ENCODE measurements at regions not wholly inside any gene's neighbourhood (a gene's known extent, or its start where the extent isn't known, plus 50 kb on each side); places are given as distances from the start of the nearest gene placed in this dataset.
A peak's percentile ranks its signal among the peaks of the same experiment; 100 is the strongest.
"Not testable (repeated sequence)": the region's sequence is repeated elsewhere in the genome, so short reads cannot be mapped to it uniquely, and the experiment has no call there.

DNA sequence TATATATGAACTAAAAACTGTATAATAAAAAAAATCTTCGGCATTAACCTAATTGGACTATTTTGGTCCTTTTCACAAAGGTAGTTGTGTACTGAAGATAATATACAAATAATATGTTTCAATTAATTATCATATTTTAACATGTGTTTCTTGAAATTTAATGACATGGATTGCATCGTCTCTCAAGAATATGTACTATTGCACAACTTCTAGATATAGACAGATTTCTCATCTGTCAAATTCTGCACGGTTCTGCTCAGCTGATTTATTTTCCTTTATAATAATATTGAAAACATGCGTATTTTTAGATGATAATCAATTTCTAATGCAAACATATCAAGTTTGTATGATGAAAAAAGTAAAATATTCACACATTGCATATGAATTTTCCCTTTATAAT lies 498.7 kb upstream of the PABPC4L start:
- no peak for DNase-seq

DNA sequence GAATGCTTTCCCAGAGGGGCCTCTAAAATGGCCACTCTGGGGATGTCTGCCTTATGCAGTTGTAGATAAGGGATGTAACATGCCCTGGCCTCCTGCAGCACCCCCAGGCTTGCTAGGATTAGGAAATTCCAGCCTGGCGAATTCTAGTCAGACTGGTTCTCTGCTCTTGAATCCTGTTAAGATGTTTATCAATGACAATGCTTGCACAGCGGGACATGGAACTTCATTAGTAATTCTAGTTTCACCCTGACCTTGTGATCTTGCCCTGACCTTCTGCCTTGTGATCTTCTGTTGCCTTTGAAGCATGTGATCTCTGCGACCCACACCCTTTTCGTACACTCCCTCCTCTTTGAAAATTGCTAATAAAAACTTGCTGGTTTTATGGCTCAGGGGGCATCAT lies 497.2 kb upstream of the PABPC4L start:
- DNase-seq, result not testable (repeated sequence)

- no peak for DNase-seq
Measured at GRCh38 chr4:134695433-134695832, 493.8 kb upstream of the PABPC4L start.

- no peak for DNase-seq
Measured at GRCh38 chr4:134691915-134692314, 490.3 kb upstream of the PABPC4L start.

DNA sequence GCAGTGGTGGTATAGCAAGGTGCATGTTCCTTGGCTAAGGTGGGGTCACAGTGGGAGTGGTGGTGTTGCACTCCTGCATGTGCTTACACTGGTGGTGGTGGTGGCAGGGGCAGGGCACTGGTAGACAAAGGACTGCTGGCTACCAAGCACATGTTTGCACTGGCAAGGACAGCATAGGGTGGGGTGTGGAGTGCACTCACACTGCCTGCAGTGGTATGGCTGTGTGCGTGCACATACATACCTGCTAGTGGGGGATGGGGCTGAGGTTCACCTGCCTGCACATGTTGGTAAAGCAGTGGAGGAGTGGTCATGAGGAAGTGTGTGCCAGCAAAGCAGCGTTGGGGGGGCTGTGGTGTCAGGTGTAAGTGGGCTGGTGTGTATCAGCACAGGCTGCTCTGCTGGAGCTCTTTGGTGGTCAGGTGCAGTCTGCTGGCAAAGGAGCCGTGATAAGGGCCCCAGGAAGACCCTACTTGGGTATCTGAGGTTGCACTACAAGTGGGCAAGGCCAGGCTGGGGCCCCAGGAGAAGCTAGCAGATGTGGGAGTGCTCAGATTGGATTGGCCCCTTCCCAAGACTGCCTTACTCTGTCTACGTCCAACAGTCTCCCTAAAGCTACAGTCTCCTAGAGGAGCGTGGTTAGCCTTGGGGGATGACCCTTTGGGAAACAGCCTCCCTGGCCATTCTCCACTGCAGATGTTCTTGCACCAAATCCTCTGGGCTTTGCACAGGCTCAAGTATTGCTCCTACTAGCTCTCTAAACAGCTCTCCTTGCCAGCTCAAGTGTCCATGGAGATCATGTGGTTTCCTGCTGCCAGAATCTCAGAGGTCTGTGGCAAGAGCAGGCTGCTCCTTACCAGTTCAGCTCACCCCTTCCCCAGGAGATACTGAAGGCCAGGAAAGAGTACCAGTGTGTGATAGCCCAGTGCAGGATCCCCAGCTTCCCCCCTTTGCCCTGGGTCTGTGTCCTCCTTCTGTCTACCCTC lies 486.3 kb upstream of the PABPC4L start:
- DNase-seq, result no peak

DNA sequence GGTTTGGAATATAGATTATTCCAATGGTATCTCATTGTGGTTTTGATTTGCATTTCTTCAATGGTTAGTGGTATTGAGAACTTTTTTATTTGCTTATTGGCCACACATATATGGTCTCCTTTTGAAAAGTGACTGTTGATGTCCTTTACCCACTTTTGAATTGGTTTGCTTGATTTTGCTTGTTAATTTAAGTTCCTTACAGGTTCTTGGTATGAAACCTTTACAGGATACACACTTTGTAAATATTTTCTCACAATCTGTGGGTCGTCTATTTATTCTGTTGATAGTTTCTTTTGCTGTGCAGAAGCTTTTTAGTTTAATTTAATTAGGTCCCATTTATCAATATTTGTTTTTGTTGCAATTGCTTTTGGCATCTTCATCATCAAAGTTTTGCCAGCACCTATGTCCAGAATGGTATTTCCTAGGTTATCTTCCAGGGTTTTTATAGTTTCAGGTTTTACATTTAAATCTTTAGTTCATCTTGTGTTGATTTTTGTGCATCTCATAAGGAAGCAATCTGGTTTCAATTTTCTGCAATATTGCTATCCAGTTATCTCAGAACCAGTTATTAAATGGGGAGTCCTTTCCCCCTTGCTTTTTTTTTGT lies 475.7 kb upstream of the PABPC4L start:
- DNase-seq, result no peak

GRCh38 chr4:134668237-134668636 lies 466.6 kb upstream of the PABPC4L start:
- no peak for DNase-seq

DNA sequence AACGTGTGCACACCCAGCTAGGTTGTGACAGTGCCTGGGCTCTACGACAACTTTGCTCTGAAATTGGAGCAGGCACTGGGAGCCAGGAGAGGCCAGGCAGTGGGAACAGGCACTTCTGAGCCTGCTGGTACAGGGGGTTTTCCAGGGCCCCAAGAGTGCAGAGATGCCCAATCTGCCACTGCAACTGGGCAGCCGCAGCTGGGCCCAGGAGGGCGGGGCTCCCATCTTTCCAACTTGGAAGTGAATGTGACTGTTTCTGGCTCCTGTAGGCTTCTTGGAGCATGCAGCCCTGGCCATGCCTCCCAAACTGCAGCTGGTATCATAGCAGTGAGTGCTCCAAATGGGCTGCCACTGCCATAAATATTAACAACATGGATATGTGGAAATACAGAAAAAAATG lies 465.1 kb upstream of the PABPC4L start:
- DNase-seq, result no peak

- no peak for DNase-seq
Measured at GRCh38 chr4:134665429-134665828, 463.8 kb upstream of the PABPC4L start.

- no peak for DNase-seq
Measured at GRCh38 chr4:134663742-134664141, 462.2 kb upstream of the PABPC4L start.

GRCh38 chr4:134650461-134650860 lies 448.9 kb upstream of the PABPC4L start:
- no peak for DNase-seq

DNA sequence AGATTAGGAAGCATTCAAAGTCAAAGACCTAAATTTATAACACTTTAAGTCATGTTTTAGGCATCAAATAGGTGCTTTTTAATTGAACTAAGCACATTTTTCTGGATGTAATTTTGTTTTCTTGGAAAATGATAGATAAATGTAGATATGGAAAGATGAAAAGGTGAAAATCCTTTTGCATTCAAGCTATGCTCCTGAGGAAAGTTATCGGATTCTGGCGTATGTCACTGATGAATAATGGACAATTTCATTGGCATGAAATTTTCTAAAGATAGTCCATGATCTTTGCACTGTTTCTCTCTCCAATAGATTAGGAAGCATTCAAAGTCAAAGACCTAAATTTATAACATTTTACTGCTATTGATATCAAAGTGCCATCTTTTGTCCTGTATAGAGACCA lies 444.2 kb upstream of the PABPC4L start:
- DNase-seq, result no peak

DNA sequence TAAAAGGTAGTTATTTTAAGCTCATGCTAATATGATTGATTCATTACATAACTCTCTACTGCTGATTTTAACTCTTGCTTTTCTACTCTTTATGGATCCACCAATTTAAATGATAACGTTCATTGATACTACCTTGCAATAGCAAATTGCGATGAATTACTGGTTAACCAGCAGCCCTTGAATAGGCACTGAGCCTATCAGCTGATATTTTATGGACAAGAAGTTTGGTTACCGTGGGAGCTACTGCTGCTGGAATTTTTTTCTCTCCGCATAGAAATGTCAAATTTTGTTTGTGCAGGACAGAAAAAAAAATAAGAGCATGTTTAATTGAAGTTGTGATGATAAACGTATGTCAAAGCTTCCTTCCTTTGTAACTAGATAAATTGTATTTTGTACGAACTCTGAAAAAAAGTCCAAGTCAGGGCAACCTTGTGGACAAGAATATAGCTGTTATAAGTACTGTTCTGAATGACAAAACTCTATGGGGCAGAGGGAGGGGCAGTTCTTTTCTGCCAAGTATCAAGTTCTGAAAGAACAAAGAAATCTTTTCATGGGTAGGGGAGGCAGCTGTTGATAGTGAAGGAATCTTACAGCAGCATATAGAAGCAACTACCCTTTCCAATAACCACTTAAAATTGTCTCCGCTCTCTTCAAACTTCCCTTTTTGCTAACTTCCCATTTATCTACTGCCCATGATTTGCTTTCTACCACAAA lies 434.9 kb upstream of the PABPC4L start:
- DNase-seq, result no peak

GRCh38 chr4:134634301-134634700 lies 432.7 kb upstream of the PABPC4L start:
- DNase-seq, result no peak

DNA sequence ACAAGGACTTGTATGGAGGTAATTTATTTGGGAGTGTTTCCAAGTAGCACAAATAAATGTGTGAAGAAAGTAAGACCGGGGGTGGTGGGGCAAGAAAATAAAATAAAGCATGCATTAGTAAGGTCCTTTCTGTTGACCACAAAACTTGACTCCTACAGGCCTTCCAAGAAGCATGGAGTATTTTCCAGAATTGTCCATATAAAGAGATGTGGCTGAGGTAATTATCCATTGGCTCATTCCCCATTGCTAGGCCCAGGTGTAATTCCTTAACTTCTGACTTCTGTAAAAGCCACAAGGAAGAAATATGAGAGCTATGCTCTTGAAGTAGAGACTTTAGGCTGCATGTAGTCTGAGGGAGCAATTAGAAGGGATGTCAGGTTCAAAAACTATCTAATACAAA lies 430.5 kb upstream of the PABPC4L start:
- no peak for DNase-seq

- DNase-seq, result peak; percentile 56
Measured at GRCh38 chr4:134628066-134628465, 426.5 kb upstream of the PABPC4L start.

DNA sequence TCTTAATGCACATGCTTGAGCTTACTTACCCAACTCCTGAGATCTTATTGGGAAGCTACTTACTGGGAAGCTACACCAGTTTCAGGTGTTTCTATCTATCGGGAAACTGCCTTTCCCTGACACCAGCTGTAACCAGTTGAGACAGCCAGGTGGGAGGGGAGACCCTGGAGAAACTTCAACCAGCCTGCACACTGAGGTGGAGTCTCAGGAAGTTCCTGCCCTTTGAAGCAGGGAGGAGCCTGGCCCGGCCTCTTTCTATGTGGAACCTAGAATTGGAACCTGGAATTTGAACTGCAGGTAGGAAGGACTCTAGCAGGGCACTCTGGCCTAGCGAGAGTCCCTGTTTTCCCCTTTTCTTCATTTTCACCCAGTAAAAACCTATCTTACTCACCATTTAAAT lies 425.8 kb upstream of the PABPC4L start:
- DNase-seq, result no peak

DNA sequence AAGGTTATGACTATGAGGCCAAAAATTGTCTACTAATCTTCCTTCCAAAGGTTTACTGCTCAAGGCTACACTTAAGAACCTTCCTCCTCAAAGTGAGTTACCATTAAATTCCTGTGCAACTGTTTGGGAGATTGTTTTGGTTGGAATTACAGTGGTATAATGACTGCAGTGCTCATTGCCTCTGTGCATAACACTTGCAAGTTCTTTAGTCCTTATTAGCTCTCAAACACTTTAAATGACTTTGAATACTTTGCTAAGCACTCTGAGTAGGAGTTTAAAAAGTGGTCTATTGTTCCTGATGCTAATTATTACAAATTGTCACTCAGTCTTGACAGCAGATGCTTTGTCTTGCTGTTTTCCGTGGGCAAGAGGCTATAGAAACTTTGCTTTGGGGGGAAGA lies 422.8 kb upstream of the PABPC4L start:
- no peak for DNase-seq

DNA sequence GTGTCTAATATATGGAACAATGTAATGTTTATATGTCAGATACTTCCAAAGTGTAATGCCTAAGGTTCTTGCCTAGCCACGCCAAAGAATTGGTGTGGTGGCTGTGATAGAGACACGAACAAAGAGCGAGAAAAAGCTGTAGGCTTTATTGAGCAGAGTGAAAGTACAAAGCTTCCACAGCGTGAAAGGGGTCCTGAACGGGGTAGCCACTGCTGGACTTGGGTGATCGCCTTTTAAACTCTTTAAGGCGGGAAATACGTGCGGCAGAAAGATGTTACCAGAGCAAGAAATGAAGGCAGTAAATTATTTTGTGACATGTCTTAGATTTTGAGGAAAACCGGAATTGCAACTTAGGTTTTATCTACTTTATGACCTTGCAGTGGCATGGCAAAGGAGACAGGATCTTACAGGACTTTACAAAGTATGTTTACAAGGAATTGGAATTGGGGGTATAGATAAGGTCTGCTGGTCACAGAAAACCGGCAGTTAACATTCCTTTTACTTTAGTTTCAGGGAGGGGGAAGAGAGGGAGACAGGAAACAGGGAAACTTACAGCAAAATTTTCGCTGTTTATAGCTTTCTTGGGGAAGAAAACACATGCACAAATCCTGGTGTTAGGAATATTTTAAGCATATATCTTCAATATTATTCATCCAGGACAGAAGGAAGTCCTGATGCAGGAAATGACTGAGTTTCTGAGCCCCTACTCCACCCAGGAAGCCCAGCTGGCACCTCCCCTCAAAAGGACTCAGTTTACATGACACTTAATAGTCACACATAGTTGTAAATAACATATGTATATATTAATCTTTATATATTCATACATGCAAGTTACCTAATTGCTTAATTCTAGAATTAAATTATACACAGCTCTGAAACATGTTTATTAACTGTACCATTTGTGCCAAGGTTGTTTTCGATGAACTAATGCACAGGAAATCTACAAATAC lies 421.3 kb upstream of the PABPC4L start:
- peak; percentile 50 for DNase-seq

DNA sequence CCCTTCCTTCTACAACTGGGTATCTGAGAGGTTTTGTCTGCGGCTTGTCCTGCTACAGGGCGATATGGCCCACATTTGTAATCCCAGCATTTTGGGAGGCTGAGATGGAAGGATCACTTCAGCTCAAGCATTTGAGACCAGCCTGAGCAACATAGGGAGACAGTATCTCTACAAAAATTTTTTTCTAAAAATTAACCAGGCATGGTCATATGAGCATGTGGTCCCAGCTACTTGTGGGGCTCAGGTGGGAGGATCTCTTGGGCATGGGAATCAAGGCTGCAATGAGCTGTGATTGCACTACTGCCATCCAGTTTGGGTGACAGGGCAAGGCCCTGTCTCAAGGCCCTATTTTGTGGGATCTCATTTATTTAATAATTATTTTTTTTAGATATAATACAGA lies 420.6 kb upstream of the PABPC4L start:
- no peak for DNase-seq

GRCh38 chr4:134621715-134622114 lies 420.1 kb upstream of the PABPC4L start:
- not testable (repeated sequence) for DNase-seq

DNA sequence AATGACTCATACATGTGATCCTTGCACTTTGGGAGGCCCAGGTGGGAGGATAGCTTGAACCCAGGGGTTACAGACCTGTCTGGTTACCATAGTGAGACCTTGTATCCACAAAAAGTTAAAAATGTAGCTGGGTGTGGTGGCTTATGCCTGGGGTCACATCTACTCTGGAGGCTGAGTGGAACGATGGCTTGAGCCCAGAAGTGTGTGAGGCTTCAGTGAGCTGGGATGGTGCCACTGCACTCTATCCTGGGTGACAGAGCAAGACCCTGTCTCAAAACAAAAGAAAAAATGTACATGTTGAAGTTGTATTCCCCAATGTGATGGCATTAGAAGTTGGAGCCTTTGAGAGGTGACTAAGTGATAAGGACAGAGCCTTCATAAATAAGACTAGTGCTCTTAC lies 409.4 kb upstream of the PABPC4L start:
- no peak for DNase-seq

Data from left kidney (tissue), 1 donor.